ENCODE measurements at regions not wholly inside any gene's neighbourhood (a gene's known extent, or its start where the extent isn't known, plus 50 kb on each side); places are given as distances from the start of the nearest gene placed in this dataset.
"Not testable (repeated sequence)": the region's sequence is repeated elsewhere in the genome, so short reads cannot be mapped to it uniquely, and the experiment has no call there.

DNA sequence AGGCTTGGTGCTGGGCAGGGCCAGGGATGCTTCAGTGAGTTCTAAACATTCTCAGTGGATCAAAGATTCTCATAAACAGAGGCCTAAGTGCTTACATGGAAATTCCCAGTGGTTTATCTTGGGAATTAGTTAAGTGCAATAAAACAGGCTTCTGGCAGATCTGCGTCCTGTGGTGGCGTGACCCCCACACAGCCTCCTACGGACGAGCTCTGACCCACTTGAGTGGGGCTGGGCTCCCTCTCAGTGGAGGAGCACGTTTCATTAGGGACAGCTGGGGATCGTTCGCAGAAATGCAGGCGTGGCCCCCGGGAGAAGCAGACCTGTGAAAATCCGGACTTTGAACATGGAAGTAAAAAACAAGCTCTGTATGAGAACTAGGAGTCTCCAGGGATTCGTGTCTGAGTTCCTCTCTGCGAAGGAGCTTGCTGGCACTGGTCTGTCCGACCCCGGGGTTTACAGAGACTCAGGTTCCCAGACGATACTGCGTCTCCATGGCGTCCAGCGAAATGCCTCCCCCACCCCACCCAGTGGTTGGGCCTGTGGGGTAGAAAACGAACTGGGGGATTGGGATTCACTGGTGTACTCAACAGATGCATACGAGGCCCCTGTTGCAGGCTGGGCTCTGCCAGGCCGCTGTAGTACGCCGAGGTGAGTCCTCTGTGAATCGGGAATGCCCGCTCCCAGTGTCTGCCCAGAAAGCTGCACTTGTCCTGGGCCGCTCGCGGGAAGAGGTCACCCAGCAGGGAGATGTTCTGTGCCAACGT lies 117.6 kb downstream of the NPIPB11 start:
- DNase-seq, result peak in 1 of 42 donors; percentile 11
- intact Hi-C loops (cut with DNase I), result not testable (repeated sequence)

DNA sequence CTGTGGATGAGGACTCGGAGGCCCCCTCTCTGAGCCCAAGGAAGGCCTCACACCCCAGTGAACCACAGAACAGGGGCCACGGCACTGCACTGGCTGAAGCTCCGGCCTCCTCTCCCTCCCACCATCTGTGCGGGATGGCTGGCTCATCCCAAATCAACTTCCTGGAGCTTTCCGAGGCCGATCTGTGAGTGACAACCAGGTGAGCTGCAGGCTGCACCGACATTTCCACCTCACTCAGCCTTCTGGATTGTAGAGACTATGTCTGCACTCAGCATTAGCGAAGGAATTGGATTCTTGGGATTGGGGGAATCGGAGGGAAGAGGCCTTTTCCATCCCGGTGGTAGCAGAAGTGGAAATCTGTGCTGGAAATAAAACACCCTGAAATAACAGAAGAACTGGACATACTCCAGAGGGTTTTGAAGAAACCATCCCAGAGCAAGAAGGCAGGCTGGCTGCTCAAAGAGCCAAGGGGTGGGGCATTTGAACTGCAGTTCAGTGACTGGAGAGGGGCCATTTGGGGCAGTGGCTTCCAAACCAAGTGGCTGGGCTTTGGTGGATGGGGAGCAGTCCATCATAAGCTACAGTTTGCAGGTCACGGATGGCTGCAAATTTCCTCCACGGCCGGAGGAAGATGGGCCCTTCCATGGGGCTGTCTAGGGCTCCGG lies 118.5 kb downstream of the NPIPB11 start:
- intact Hi-C loops (cut with DNase I); DNase-seq: not testable (repeated sequence)

DNA sequence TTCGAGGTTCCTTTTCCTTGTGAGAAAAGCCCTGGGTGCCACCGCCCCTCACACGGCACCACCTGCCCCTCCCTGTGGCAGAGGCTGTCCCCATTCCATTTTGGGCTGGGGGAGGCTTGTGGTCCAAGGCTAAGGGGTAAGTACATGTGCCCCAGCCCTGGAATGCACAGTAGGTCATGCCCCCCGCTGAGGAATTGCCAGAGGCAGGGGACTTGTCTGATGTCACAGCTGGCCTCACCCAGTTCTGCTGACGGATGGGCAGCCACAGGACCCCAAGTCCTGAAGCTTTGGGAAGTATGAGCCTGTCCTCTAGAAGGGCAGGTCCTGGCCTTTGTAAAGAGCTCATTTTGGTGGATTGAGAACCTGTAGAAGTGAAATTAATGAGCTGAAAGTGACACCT lies 119.3 kb downstream of the NPIPB11 start:
- intact Hi-C loops (cut with DNase I); DNase-seq: not testable (repeated sequence)

DNA sequence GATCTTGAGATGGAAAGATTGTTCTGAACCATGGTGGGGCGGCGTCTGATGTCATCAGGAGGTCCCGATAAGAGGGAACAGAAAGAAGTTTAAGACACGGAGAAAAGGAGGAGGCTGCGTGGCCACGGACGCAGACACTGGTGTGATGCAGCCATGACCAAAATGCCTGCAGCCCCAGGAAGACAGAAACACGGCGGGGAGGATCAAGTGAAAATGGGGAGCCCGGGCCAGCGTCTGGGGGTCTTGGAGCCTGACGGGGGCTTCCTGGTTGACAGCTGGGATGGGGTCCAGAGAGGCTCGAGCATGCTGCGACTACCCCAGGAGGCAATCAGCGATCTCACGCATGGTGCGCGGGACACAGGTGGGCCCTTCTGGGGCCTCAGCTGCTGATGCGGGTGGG lies 119.7 kb downstream of the NPIPB11 start:
- DNase-seq; intact Hi-C loops (cut with DNase I): not testable (repeated sequence)

DNA sequence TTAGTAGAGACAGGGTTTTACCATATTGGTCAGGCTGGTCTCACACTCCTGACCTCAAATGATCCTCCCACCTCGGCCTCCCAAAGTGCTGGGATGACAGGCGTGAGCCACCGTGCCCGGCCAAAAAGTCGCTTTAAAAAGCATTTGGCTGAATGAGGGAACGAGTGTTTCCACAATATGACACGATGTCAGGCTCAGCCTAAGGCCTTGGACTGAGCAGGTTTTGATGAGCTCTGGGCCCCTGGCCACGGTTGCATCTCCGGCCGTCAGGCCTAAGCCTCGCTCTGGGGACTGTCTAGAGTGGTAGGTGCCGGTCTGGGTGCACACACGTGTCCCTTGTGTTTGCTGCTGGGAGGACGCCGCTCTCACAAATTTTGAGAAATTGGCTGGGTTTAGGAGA lies 120.3 kb downstream of the NPIPB11 start:
- intact Hi-C loops (cut with DNase I); DNase-seq: not testable (repeated sequence)

DNA sequence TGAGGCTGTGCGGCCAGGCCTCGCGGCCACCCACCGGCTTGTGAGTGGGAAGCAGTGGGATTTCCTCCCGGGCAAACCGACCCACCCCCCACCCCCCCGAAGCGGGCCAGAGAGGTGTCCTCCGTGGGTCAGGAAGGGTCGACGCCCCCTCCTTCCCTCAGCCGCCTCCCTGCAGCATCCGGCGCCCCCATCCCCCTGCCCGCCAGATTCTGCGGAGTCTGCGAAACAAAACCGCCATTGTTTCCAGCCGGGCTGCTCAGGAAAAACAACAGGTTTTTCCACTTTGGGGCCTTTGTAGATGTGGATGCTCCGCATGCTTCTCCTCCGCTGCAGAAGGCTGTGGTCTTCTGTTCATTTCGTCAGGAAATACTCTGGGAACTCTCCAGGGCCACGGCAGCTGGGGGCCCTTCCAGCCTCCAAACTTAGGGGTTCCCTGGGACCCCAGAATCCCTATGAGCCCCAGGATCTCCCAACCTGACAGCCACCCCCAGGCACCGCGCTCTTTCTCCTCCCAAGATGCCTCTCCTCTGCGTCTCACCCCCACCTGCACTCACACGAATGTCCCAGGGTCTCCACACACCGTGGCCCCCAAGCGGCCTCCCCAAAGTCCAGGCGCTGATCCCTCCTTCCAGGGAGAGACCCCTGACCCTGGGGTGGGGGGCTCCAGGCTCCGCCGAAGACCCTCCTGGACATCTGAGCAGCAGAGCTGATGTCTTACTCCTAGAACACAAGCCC lies 121.2 kb downstream of the NPIPB11 start:
- peak in 17 of 42 donors; percentile 17 to 64 (median 32) for DNase-seq
- intact Hi-C loops (cut with DNase I), result not testable (repeated sequence)

DNA sequence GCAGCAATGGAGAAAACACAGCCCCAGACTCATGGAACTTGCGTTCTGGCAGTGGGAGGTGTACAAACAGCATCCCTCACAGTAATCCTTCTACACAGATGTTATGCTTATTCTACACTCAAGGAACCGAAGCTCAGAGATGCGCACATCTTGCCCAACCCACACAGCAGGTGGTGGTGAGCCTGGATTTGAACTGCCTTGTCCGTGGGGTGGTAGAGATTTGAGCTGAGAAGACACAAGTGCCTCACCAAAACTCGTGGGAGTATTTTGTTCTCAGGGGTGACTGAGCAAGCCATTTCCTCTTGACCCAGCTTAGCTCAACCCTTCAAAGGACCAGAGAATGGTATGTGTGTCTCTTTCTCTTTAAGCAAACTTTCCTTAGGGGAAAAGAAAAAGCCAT lies 121.8 kb downstream of the NPIPB11 start:
- intact Hi-C loops (cut with DNase I), result not testable (repeated sequence)

DNA sequence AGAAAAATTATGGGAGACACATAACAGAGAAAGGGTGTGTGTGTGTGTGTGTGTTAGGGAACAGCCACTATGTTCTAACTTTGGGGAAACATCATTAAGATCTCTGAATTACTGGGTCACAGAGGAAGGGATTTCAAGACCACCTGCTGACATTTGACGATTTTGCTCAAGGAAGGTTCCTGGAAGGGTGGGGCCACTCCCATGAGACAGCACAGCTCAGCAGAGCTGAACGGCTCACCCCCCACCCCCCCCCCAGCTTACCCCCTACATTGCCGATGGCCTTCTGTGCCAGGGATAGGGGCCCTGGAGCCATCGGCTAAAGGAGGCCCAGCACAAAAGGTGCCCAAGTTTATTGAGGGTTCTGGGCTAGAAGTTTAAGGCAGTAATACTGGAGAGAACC lies 122.4 kb downstream of the NPIPB11 start:
- intact Hi-C loops (cut with DNase I); DNase-seq: not testable (repeated sequence)

More for the DNA sequence above, 121.8 kb downstream of the NPIPB11 start:
- DNase-seq, result not testable (repeated sequence)

DNA sequence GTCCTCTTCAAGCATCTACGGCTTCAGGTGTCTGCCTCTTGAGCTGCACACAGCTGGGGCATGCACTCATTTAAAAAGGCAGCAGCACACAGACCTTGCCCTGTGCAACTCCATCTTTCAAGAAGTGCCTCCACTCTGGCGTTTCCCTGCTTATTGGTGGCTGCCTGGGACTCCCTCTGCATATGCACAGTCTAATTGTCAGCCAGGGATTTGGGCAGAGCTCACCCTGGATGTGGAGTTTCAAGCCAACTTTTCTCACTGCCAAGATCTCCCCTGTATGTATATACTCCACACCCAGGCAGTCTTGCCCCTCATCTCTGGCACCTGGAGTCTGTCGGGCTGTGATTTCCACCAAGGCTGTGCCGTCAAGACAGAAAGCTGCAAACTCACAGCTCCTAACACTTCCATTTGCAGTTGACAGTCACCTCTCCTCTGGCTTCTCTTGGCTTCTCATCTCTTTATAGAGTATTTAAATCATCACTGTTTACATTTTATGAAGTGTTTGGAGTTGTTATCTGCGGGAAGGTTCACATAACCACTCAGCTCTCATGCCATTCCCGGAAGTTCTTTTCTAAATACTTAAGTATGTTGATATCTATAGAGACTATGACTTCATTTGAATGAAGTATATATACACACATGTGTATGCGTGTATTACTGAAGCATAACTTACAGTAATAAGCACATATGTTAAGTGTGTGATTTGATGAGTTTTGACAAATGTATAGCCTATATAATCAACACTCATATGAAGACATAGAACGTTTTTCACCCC lies 128.2 kb downstream of the NPIPB11 start:
- DNase-seq, result not testable (repeated sequence)

DNA sequence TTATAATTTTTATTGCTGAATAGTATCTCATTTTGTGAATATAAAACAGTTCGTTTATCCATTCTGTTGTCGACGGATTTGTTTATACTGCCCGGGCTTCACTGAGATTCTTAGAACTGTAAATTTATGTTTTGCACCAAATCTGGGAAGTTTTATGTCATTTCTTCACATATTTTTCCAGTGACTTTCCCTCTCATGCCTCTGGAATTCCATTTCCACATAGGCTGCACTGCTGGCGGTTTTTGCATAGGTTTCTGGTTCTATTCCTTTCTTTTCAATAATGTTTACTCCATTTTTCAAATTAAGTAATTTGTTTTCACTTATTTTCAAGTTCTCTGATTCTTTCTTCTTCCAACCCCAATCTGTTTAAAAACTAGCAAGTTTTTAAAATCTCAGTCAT lies 130.1 kb downstream of the NPIPB11 start:
- intact Hi-C loops (cut with DNase I), result not testable (repeated sequence)

More for the DNA sequence above, 128.2 kb downstream of the NPIPB11 start:
- intact Hi-C loops (cut with DNase I), result not testable (repeated sequence)

DNA sequence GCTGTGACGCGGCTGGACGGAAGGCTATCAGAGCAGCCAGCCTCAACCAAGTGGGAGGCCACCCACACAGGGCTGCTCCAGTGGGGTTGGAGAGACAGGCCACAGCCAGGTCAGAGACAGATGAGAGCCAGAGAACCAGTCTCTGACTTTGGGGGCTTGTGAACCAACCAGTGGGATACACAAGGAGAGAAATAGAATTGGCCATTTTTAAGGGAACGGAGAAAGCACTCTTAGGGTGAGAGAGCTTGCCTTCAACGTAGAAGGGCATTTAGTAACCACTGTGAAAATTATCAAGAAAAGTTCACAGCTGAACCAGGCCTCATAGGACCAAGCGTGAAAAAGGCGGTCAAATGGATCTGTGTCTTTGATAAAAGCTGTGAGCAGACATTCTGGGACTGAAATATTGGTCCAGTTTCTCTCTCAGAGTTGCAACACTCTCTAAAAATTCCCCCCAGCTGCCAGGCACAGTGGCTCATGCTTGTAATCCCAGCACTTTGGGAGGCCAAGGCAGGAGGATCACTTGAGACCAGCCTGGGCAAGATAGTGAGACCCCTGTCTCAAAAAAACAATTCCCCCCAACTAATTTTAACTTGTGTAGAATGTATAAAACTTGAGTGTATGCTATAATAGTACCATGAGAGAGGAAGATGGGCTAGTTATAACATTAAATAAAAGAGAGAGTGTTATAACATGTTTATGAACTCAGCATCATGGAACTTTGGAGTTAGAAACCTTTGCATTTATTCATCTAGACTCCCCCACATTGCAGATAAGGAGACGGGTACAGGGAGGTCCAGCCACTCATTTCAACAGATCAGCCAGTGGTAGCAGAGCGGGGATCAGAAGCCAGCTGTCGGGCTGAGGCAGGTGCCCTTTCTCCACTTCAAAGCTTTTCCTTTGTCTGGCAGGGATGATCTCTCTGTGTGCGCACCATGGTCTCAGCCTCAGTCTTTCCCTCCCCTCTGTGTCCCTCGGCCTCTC lies 132.2 kb downstream of the NPIPB11 start:
- intact Hi-C loops (cut with DNase I); DNase-seq: not testable (repeated sequence)

More for the DNA sequence above, 130.1 kb downstream of the NPIPB11 start:
- not testable (repeated sequence) for DNase-seq

DNA sequence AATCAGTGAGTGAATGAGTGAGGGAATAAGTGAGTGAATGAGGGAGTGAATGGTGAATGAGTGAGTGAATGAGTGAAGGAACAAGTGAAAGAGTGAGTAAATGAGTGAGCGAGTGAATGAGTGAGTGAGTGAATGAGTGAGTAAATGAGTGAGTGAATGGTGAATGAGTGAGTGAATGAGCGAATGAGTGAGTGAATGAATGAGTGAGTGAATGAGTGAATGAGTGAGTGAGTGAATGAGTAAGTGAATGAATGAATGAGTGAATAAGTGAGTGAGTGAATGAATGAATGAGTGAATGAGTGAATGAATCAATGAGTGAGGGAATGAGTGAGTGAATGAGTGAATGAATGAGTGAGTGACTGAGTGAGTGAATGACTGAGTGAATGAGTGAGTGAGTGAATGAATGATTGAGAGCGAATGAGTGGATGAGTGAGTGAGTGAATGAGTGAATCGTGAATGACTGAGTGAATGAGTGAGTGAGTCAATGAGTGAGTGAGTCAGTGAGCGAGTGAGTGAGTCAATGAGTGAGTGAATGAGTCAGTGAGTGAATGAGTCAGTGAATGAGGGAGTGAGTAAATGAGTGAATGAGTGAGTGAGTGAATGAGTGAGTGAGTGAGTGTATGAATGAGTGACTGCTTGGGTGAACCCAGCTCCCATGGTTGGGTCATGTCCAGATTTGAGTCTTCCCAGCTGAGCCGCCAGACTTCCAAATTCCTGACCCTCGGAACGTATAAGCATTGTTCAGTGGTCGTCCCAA lies 133.0 kb downstream of the NPIPB11 start:
- intact Hi-C loops (cut with DNase I); DNase-seq: not testable (repeated sequence)

DNA sequence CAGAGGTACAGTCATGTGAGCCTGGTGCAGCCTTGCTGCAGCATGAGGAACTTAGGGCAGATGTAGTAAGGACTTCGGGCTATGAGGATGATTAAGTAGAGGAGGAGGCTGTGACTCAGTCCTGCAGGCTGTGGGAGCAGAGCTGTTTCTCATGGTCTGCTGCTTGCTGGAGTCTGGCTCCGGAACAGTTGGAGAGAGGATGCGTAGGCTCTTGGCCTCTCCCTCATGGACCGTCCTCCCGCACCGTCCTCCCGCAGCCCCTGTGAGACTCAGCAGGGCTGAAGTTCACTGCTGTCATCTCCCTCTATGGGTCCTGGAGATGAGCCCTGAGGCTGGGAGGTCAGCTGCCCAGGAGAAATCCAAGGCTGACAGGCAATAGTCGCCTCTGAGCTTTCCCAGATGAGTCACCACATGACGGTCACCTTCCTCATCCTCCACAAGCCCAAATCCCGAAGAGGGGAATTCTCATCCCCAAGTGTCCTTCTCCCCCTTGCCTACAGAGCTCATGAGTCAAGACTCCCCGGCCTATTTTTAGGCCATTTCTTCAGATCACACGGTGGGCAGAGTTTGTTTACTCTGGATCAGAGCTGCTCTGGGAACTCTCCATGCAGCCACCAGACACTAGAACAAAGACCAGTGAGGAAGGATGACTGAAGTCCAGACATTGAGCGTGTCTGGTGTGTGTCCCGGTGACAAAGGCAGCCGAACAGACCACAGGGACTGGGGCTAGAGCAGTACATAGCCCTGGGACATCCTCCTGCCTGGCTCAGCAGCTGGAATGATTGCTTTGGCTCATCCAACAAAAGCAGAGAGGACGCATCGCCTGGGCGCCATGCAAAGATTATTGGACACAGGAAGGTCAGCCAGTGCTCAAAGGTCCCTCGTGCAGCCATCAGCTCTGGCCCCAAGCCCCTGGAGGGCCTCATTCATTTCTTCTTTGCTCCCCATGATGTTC lies 134.5 kb downstream of the NPIPB11 start:
- DNase-seq; intact Hi-C loops (cut with DNase I): not testable (repeated sequence)

DNA sequence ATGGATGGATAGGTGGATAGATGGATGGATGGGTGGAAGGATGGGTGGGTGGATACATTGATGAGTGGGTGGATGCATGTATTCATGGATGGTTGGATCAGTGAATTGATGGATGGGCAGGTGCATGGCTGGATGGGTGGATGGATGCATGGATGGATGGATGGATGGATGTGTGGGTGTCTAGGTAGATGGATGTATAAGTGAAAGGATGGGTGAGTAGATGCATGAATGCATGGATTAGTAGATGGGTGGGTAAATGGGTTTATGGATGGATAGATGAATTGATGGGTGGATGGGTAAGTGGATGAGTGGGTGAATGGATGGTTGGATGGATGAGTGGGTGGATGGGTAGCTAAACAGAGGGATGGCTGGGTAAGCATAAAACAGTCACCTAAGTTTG lies 135.6 kb downstream of the NPIPB11 start:
- intact Hi-C loops (cut with DNase I); DNase-seq: not testable (repeated sequence)

DNA sequence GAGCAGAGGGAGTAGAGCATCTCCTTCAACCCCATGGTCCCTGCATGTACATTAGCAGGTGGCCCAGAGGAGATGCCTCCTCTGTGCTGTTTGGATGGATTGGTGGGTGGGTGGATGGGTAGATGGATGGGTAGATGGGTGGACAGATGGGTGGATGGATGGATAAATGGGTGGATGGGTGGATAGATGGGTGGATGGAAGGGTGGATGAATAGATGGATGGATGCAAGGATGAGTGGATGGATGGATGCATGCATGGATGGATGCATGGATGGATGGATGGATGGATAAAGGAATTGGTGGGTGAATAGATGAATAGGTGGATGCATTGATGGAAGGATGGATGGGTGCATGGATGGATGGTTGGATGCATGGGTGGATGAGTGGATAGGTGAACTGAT lies 136.5 kb downstream of the NPIPB11 start:
- intact Hi-C loops (cut with DNase I), result not testable (repeated sequence)

More for the DNA sequence above, 136.5 kb downstream of the NPIPB11 start:
- not testable (repeated sequence) for DNase-seq

Data from head of caudate nucleus (tissue), 42 donors.